ENCODE measurements at regions not wholly inside any gene's neighbourhood (a gene's known extent, or its start where the extent isn't known, plus 50 kb on each side); places are given as distances from the start of the nearest gene placed in this dataset.

DNA sequence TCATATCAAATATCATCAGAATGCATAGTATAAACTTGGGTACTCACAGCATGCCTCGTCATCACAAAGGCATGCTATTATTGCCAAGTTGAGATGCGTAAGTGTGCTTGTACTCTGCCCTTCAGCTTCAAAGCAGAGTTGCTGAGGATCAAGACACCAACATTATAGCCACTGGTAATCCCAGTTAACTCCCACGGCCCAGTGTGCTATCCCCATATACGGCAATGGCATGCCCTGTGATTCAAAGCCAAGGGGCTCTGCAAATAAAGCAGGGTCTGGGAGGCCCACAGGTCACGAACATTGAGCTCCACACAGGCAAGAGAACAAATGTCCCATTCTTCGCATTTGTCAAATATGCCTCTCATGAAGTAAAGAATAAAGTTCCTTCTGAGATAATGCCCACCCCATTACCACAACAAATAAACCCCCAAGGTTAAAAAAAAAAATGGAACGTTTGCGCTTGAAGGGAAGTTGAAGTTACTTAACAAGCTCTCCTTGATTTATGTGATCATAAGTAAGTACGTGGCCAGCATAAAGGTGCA is 298.1 kb upstream of the NECTIN3 start:
- no peak for DNase-seq

DNA sequence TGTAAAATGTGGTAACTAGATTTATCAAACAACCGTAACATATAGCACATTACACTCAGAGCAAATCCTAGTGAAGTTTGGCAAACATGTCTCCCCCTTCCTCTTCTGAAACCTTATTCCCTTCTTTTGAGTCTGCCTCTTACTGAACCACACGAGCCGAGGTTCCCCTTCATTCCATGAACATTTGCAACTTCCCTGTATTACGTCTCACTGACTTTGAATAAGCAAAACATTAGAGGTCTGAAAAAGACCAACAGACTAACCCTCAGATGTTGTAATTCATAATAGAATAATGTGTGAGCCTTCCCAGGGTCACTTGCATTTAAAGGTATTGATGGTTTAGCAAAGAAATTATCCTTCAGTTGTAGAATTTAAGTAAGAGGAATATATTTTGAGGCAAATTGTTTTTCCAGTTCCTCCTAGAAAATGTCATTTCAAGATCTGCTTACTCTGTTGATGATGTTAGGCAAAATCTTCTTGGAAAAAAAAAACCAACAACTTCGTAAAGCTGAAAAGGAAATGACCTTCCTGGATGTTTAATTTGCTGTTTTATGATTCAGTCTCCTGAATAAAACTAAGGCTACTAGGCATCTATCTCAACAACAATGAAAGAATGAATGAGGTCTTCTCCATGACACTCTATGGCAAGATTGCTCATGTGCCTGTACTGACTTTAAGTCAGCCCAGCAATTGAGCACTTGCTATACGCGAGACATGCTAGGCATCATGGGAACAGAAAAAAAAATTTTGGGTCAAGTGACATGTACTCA is 296.9 kb upstream of the NECTIN3 start:
- no peak for DNase-seq

DNA sequence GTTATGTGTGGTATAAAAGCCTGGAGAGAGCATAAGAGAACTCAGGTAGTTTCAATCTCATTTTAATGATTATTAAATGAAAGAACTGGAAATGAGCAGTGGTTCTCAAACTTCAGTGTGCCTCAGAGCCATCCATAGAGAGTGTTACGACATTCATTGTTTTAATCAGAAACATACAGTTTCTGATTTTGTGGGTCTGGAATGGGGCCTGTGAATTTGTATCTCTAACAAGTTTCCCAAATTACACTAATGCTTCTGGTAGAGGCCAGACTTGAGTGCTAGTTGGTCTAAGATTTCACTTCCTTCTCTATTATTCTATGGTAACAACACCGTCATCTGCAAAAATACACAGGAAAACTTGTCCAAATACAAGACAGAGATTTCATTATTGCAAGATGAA is 292.0 kb upstream of the NECTIN3 start:
- no peak for DNase-seq

DNA sequence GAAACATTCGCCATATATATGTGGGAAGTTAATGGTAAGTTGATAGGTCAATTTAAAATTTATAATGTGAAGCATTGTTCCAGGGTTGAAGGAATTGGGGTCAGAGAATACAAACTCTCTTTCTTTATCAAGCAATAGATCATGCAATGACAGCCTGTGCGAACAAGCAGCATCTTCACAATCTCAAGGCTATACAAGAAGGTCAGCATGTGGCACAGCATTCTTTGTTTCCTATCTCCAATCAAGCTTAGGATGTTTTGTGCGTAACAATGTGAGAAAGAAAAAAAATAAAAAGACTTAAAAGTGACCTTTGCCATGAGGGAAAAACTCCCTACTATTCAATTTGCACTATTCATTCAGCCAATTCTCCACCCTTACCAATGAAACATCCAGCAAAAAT is 288.1 kb upstream of the NECTIN3 start:
- no peak for DNase-seq

DNA sequence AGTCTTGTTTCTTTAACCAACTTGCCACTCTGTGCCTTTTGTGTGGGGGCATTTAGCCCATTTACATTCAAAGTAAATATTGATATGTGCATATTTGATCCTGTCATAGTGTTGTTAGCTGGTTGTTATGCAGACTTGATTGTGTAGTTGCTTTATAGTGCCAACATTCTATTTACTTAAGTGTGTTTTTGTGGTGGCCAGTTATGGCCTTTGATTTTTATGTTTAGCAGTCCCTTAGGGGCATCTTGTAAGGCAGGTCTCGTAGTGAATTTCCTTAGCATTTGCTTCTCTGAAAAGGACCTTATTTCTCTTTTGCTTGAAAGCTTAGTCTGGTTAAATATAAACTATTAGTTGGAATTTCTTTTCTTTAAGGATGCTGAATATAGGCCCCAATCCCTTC is 282.8 kb upstream of the NECTIN3 start:
- DNase-seq = no peak

DNA sequence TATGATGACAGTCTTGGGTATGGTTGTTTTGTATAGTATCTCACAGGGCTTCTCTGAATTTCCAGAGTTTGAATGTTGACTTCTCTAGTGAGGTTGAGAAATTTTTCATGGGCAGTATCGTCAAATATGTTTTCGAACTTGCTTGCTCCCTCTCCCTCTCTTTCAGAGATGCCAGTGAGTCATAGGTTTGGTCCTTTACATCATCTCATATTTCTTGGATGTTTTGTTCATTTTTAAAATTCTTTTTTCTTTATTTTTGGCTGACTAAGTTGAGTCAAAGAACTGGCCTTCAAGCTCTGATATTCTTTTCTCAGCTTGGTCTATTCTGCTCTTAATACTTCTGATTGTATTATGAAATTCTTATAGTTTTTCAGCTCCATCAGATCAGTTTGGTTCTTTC is 282.3 kb upstream of the NECTIN3 start:
- no peak for DNase-seq

DNA sequence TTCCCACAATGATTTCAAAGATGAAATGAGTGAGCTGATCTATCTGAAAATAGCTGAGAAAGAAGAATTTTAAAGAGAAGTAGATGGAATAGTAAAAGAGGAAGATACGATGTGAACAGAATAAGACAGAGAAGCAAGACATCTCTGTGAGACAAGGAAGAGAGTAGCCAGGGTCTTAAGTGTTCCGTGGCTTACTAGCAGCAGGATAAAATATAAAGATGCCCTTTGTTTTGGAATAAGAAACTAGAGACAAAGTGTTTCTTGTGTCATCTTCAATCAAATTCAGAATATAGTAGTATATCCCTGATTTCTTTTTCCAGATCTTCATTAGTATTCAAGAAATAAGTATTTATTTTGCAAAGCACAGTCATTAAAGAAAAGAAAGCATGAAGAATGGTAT is 281.0 kb upstream of the NECTIN3 start:
- DNase-seq = no peak

DNA sequence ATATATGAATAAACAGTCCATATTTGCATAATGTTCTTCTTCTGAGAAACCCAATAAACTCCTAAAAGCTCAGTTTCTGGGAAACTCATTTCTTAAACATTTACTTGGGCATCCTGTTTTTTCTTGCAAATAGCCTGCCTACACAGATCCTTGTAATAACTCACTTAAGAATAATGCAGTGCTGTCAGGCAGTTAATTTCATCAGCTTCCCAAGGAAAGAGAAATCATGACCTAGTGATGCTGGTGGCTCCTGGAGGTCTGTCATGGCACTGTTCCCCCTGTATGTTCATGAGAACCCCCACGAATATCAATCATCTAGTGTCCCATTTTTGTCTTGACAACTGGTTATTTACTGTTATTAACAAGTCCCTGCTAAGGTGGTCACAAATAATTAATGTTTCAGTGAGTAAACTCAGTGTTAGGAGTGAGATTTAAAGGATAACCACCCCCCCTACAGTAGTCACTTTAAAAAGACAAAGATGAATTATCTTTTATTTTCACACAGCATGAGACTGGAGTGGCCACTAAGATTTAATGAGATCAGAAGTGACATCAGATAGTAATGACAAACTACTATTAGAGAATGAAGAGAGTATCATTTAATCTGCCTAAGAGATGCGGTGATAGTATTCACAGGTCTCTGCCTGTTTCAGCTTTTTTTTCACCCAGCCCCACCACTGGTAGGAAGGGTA is 279.5 kb upstream of the NECTIN3 start:
- DNase-seq = no peak

DNA sequence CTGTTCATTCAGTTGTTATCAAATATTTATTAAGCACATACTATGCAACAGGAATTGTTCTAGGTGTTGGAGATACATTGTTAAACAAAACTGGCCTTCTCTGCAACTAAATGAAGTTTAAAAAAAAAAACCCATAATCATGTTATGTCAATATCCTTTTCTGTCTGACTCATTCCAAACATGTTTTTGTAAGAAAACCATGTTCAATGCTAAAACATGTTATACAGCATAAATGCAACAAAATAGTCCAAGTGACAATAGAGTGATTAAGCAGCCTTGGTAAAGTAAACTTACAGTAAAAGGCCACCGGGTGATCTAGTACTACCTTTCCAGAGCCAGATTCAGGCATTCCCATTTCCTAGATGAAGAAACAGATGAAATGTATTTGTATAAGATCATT is 278.0 kb upstream of the NECTIN3 start:
- DNase-seq = no peak

DNA sequence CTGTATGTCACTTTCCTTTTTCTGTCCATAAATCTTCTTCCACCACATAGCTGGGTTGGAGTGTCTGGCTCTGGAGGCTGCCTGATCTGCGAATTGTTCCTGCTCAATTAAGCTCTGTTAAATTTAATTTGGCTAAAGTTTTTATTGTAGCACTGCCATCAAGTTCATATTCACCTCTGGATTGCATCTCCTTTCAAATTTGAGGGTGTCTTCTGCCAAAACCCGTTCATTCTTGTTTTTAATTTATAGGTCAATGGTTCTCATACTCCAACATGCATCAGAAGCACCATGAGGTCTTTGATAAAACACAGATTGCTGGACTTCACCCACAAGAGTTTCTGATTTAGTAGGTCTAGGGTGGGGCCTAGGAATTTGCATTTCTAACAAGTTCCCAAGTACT is 276.5 kb upstream of the NECTIN3 start:
- DNase-seq = no peak

DNA sequence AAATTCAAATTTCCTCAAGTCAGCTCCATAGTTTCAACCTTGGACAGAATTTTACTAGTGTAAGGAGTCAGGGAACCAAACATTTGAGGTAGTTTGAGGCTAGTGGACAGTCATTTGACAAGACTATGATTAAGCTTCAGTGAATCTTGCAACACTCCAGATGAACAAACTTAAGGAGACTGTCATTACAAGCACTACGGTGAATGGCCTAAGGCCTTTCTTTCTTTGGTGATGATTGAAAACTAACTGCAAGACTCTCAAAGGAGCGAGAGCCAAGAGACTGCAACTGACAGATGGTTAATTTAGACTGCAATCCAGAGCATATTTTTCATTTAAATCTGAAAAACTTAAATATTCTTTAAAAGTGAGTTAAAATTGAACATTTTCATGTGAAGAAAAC is 272.3 kb upstream of the NECTIN3 start:
- no peak for DNase-seq

DNA sequence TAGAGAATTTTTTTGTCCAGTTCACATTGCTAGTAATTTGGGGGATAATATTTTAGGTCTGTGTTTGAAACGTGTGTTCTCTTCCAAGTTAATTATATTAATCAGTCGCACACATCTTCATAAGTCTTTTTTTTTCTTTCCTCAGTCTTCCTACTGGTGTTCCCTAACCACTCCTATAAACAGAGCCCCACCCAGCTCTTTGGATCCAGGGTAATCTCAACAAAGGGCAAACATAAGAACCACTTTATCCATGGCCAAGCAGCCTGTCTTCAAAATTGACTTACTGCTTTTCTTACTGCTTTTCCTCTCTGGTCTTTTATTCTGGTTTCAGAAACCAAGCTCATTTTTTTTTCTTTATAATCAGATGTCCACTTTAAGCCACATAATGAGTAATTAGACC is 266.8 kb upstream of the NECTIN3 start:
- no peak for DNase-seq

DNA sequence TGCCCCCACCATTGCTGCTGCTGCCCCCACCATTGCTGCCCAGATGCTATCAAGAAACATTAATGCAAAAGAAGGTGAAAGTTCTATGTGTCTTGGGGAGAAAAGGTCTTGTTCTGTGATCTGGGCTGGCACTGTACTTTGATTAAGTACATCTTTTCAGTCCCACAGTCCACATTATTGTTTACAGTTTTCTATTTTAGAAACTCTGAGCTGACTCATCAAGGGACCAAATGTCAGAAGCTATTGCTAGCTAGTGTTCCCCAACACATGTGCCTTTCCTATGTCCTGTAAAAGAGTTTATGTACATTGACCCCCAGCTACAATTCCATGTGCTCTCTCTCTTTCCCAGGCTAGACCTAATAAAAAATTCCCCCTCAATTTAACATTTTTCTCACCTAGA is 264.7 kb upstream of the NECTIN3 start:
- no peak for DNase-seq

DNA sequence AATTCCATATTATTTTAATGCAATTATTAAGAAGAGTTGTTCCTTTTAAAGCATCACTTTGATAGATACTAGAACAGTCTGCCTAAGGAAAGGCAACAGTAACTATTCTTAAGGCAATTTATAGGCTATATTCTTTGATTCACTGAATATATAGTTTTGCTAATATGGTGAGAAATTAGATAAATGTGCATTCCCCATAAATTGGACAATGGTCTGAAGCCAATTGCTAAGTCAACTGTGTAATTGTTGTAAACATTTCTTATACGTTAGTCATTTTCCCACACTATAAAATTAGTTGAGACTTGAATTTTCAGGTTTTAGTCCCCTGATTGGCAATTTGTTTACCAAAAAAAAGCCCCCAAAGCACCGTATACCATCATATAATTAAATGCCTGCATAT is 263.0 kb upstream of the NECTIN3 start:
- no peak for DNase-seq

DNA sequence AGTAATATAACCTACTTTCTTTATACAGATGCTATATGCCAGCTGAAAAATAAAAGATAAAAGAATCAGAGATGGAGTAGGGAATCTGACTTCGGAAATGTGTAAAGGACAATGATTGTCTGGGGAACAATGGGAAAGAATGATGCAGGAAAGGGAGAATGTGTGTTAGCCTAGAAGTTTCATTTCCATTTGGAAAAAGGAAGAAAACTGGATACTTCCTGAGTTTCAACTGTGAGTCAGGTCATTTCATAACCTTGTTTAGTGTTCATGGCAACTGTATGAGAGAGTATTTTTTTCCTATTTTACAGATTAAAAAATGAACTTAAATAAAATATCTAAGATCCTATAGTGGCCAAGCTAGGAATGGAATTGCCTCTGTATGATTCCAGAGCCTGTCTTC is 261.3 kb upstream of the NECTIN3 start:
- DNase-seq = no peak

DNA sequence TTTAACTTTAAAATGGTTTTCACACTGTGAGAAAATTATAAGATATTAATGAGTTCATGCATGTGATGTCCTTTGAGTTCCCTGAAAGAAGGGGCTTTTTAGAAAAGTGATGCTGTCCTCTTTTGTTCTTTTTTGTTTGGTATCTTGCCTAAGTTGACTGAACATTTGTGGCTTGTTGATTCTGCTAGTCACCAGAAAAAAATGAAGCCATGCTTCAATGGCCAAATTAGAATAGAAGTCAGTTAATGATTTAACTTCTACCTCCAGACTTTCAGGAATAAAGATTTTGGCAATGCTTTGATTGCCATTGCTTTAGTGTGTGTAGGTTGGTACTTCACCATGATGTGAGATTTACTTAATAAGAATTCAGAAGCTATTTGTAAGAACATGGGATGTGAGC is 260.6 kb upstream of the NECTIN3 start:
- DNase-seq = no peak

DNA sequence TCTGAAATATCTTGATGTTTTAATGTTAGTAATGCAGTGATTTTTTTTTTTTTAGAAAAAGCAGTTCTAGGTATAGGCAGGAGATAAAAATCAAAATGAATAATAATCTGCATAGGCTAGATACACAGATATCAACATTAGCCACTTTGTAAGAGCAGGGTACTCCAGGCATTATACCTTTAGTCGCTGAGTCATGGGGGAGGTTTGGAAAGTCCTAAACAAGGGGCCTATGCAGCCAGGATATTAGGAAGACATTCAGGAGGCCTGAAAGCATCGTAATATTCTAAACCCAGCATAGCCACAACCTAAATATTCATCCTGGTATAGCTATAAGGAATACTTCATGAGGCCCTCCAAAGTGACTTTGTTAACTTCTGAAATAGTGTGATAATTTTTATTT is 258.1 kb upstream of the NECTIN3 start:
- peak in 1 of 5 experiments; percentile 3 for DNase-seq

DNA sequence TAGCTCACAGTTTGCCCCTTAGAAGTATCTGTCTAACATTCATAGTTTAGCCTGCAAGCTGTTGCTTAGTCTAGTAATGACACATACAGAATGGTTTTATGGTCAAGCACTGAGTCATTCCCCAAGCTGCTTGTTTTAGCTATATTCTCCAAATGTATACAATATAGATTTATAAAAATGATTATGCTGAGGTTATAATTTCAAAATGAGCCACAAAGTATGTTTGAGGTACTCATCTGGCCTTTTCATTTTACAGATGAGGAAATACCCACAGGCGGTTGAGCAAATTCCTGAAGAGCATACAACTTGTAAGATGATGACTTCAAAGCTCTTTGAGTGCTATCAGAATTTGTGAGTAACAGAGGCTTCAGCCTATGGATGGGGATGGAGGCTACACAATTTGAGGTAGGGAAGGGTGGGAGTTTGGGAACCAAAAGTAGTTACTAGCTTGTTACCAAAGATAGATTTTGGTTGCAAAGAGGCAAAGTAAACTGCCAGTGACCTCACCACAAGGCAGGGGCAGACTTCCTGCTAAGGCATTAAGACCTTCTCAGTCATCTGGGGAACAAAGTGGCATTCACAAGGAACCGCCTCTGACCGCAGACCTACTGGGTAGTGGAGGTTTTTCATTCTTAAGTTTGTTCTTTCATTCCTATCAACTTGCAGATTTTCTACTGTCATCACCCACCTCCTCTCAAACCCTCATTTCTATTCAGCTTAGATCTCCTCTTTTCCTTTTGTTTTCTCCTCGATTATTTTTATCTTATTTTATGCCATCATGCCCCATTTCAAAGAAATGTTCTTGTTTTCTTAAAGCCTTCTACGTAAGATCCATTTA is 257.2 kb upstream of the NECTIN3 start:
- peak in 3 of 5 experiments; percentile 3 to 95 (median 4) for DNase-seq

DNA sequence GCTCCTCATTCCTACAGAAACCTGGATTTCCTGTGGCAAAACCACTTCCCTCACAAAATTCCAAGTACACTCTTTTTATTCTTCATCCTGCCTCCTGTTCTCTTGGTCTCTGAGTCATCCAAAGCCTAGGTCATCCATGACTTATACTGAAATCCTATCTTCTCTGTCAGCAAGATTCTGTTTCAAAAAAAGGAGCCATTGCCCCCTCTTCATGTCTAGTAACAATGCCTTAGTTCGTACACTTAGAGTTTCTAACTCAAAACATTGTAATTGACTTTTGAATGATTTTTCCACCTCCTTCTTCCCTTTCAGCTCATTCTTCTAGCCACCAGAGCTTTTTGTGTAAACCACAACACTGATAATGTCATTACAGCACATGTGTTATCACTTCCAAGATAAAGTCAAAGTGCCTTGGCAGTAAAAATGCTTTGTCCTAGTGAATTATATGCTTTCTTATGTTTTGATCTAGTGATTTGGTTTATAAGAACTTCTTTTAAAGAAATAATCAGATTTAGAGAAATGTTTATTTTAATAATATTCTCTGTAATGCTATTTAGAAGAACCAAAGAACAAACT is 256.5 kb upstream of the NECTIN3 start:
- DNase-seq = peak in 1 of 5 experiments; percentile 17

DNA sequence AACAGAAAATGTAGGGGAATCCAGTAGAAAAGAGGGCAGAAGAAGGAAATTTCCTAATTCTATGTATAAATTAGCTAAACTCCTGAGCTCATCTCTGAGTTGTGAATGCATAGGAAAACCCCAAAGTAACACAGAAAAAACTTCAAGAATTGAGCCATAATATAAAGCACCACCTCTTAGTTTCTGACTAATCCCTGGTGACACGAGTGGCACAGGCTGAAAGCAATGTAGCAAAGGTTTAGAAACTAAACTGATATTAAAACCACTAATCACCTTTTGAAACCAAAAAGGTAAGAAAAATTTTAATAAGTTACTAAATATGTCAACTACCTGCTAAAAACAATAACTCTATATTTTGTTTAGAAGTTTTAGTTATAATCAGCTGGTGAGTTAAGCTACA is 255.6 kb upstream of the NECTIN3 start:
- DNase-seq = peak in 1 of 5 experiments; percentile 4

DNA sequence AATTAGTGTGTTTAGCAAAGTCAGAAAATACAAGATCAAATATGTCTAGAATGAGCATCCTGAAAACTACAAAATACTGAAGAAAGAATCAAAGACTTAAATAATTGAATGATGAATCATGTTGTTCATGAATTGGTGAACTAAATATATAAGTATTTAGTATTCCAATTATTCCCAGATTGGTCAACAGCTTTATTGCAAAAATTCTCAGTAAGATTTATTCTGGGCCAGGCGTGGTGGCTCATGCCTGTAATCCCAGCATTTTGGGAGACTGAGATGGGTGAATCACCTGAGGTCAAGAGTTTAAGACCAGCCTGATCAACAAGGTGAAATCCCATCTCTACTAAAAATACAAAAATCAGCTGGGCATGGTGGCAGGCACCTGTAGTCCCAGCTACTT is 250.0 kb upstream of the NECTIN3 start:
- no peak for DNase-seq

DNA sequence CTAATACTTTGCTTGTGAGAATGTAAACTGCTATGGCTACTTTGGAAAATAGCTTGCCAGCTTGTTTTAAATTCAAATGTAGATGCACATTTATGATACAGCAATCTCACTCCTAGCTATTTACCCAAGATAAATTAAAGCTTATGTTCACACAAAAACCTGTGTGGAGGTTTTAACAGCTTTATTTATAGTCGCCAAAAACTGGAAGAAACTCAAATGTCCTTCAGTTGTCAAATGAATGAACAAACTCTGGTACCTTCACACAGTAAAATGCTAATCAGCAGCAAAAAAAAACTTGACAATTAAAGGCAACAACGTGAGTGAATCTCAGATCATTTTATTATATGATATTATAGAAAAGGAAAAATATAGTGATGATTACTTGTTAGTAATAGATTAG is 248.6 kb upstream of the NECTIN3 start:
- DNase-seq = no peak

DNA sequence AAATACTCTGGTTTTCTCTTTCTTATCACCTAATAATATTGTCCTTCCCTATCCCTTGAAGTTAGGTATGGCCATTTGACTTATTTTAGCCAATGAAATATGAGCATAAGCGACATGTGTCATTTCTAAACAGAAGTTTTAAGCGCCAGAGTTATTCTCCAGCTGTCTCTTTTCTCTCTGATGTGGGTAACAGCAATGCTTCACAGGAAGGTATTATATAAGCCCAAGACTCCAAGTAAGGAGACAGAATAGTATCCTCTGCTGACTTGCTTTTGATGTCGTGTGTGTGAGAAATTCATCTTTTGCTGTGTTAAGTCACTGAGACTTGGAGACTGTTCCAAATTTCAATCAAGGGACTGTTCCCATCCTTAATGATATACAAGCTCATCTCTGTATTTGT is 224.6 kb upstream of the NECTIN3 start:
- no peak for DNase-seq

Measured in T-helper 2 cell (primary cell).